ENCODE measurements at regions not wholly inside any gene's neighbourhood (a gene's known extent, or its start where the extent isn't known, plus 50 kb on each side); places are given as distances from the start of the nearest gene placed in this dataset.

- Mint-ChIP-seq H3K27me3 (peaks cover 2% of the 10 kb centered on the region), H3K36me3 (no peaks in the 10 kb centered on the region), H3K4me3 (no peak overlapping the region), H3K4me1 (no peaks in the 10 kb centered on the region), H3K27ac (no peak overlapping the region), H3K9me3 (no peaks in the 10 kb centered on the region)
Observed at GRCh38 chr6:147023581-147023980, 180.6 kb upstream of the STXBP5 start.

- Mint-ChIP-seq H3K36me3 (no peaks in the 10 kb centered on the region), H3K27ac (no peak overlapping the region), H3K4me3 (no peak overlapping the region), H3K4me1 (no peaks in the 10 kb centered on the region), H3K27me3 (peaks cover 2% of the 10 kb centered on the region), H3K9me3 (no peaks in the 10 kb centered on the region)
Observed at GRCh38 chr6:147029923-147030322, 174.3 kb upstream of the STXBP5 start.

- H3K27ac Mint-ChIP-seq = no peak overlapping the region
- no peaks in the 10 kb centered on the region for H3K9me3 Mint-ChIP-seq
- no peak overlapping the region for H3K4me3 Mint-ChIP-seq
- peaks cover 1% of the 10 kb centered on the region for H3K36me3 Mint-ChIP-seq
- H3K4me1 Mint-ChIP-seq = no peaks in the 10 kb centered on the region
- peaks cover 2% of the 10 kb centered on the region for H3K27me3 Mint-ChIP-seq
Observed at GRCh38 chr6:147033267-147033666, 170.9 kb upstream of the STXBP5 start.

DNA sequence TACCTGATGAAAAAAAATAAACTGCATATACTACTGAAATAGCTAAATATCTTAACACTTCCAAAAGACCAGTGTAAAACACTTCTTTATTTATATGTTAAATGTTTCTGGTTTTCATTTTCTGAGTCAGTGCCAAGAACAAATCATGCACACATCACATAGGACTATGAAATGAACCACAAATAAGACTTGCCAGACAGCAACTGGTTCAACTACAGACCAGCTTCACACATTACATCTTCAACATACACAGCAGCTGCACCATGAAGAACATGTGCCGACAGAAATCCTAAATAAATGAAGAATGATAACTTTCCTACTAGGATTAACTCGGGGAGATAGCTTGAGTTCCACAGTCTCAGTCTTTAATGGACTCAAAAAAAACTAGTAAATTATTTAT, 168.3 kb upstream of the STXBP5 start:
- Mint-ChIP-seq H3K4me3 (no peak overlapping the region), H3K9me3 (no peaks in the 10 kb centered on the region), H3K27me3 (peaks cover 2% of the 10 kb centered on the region), H3K27ac (no peak overlapping the region), H3K36me3 (peaks cover 2% of the 10 kb centered on the region), H3K4me1 (no peaks in the 10 kb centered on the region)

DNA sequence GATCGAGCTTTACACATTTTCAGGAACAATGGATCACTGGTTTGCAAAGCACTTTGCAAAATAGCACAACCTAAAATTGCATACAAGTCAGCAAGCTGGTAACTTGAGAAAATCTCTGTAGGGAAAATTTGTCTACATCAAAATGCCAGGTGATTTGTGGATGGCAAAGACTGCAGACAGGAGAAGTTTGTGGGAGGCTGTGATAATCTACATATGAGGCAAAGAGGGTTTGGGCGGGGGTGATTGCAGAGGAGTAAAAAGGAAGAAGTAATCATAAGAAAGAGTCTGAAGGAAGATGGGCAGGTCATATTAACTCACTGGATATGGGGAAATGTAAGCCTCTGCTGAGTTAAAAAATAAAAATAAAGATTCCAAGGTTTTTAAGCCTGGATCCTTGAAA, 166.3 kb upstream of the STXBP5 start:
- Mint-ChIP-seq H3K4me1 (no peaks in the 10 kb centered on the region), H3K36me3 (peaks cover 2% of the 10 kb centered on the region), H3K4me3 (no peak overlapping the region), H3K9me3 (peaks cover 0 to 2% (median 1%) of the 10 kb centered on the region in 3 donors), H3K27me3 (peaks cover under 1% of the 10 kb centered on the region), H3K27ac (peak overlapping the region in 1 of 3 donors; percentile 63)

GRCh38 chr6:147040121-147040910, 163.9 kb upstream of the STXBP5 start:
- Mint-ChIP-seq H3K36me3 (peaks cover 2% of the 10 kb centered on the region), H3K4me1 (no peaks in the 10 kb centered on the region), H3K27me3 (no peaks in the 10 kb centered on the region), H3K27ac (no peak overlapping the region), H3K9me3 (peaks cover 1 to 15% (median 8%) of the 10 kb centered on the region in 3 donors), H3K4me3 (no peak overlapping the region)

GRCh38 chr6:147042679-147043078, 161.5 kb upstream of the STXBP5 start:
- Mint-ChIP-seq H3K27ac (no peak overlapping the region), H3K4me3 (no peak overlapping the region), H3K27me3 (no peaks in the 10 kb centered on the region), H3K9me3 (peaks cover 3 to 17% (median 14%) of the 10 kb centered on the region in 3 donors), H3K36me3 (peaks cover 2% of the 10 kb centered on the region), H3K4me1 (no peaks in the 10 kb centered on the region)

DNA sequence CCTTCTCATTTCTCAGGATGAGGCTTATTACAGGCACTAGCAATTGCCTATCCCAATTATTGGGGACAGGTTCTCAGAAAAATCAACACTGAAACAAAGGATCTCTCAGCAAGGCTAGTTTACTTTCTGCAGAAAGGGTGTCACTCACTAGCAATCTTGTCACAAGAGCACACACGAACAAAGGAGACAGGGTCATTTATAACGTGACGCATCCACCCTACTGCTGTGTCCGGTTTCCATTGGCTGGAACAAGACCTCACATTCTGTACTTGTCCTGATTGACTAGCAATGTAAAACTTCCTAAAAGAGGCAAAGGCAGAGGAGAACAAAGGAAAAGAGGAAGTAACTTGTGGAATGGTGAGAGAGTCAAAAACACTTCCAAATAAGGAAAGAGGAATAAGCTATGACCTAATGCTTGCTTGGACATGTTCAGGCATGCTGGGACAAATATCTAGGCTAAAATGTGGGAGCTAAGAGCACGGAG, 160.2 kb upstream of the STXBP5 start:
- no peak overlapping the region for H3K4me3 Mint-ChIP-seq
- H3K36me3 Mint-ChIP-seq = no peaks in the 10 kb centered on the region
- H3K27me3 Mint-ChIP-seq = no peaks in the 10 kb centered on the region
- no peak overlapping the region for H3K27ac Mint-ChIP-seq
- H3K4me1 Mint-ChIP-seq = no peaks in the 10 kb centered on the region
- peaks cover 3 to 17% (median 14%) of the 10 kb centered on the region in 3 donors for H3K9me3 Mint-ChIP-seq

- Mint-ChIP-seq H3K36me3 (no peaks in the 10 kb centered on the region), H3K9me3 (peaks cover 3 to 18% (median 17%) of the 10 kb centered on the region in 3 donors), H3K27ac (no peak overlapping the region), H3K4me1 (no peaks in the 10 kb centered on the region), H3K27me3 (no peaks in the 10 kb centered on the region), H3K4me3 (no peak overlapping the region)
Observed at GRCh38 chr6:147046141-147046877, 157.9 kb upstream of the STXBP5 start.

GRCh38 chr6:147048930-147049329, 155.3 kb upstream of the STXBP5 start:
- Mint-ChIP-seq H3K36me3 (no peaks in the 10 kb centered on the region), H3K9me3 (peaks cover 2 to 15% (median 10%) of the 10 kb centered on the region in 3 donors), H3K4me3 (no peak overlapping the region), H3K27me3 (no peaks in the 10 kb centered on the region), H3K27ac (no peak overlapping the region), H3K4me1 (no peaks in the 10 kb centered on the region)

GRCh38 chr6:147053311-147053921, 150.8 kb upstream of the STXBP5 start:
- H3K4me3 Mint-ChIP-seq = no peak overlapping the region
- H3K27me3 Mint-ChIP-seq = no peaks in the 10 kb centered on the region
- H3K9me3 Mint-ChIP-seq = peaks cover 0 to 4% (median 0%) of the 10 kb centered on the region in 3 donors
- H3K4me1 Mint-ChIP-seq = no peaks in the 10 kb centered on the region
- no peak overlapping the region for H3K27ac Mint-ChIP-seq
- no peaks in the 10 kb centered on the region for H3K36me3 Mint-ChIP-seq

- H3K36me3 Mint-ChIP-seq = no peaks in the 10 kb centered on the region
- peaks cover 0 to 3% (median 0%) of the 10 kb centered on the region in 3 donors for H3K9me3 Mint-ChIP-seq
- H3K27me3 Mint-ChIP-seq = peaks cover under 1% of the 10 kb centered on the region
- H3K4me1 Mint-ChIP-seq = no peaks in the 10 kb centered on the region
- no peak overlapping the region for H3K4me3 Mint-ChIP-seq
- no peak overlapping the region for H3K27ac Mint-ChIP-seq
Observed at GRCh38 chr6:147054158-147054557, 150.1 kb upstream of the STXBP5 start.

GRCh38 chr6:147054871-147055270, 149.3 kb upstream of the STXBP5 start:
- no peak overlapping the region for H3K27ac Mint-ChIP-seq
- no peak overlapping the region for H3K4me3 Mint-ChIP-seq
- H3K4me1 Mint-ChIP-seq = no peaks in the 10 kb centered on the region
- H3K9me3 Mint-ChIP-seq = no peaks in the 10 kb centered on the region
- no peaks in the 10 kb centered on the region for H3K36me3 Mint-ChIP-seq
- H3K27me3 Mint-ChIP-seq = peaks cover 1% of the 10 kb centered on the region

DNA sequence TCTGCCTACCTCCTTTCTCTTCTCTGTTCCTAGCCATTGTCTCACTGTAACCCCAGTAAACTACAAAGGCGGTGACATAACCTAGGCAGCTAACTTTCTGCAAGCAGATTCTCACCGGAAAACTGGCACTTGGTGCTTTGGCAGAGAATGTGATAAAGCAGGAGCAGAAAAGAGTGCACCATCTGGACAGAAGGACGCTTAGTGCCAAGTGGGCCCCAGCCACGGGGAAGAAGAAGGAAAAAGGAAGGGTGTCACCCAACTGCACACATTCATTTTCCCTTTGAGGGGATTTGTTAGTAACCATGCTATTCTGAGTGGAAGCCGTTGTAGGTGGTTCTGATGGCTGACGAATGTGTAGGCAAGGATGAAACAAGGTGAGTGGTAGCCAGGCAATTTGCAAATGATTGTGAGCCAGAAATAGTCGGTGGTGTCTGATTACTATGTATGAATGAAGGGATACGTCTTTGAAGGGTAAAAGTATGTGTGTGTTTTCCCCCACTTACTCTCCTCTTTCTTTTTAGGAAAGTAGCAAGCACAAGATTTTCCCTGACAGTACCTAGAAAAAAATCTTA, 148.3 kb upstream of the STXBP5 start:
- Mint-ChIP-seq H3K4me1 (no peaks in the 10 kb centered on the region), H3K27ac (no peak overlapping the region)

GRCh38 chr6:147057188-147057587, 147.0 kb upstream of the STXBP5 start:
- Mint-ChIP-seq H3K27me3 (peaks cover 1% of the 10 kb centered on the region), H3K27ac (no peak overlapping the region), H3K36me3 (no peaks in the 10 kb centered on the region)

More for the DNA sequence above, 148.3 kb upstream of the STXBP5 start:
- Mint-ChIP-seq H3K9me3 (no peaks in the 10 kb centered on the region), H3K36me3 (no peaks in the 10 kb centered on the region), H3K27me3 (peaks cover 1% of the 10 kb centered on the region), H3K4me3 (no peak overlapping the region)

More at GRCh38 chr6:147057188-147057587, 147.0 kb upstream of the STXBP5 start:
- no peaks in the 10 kb centered on the region for H3K9me3 Mint-ChIP-seq
- H3K4me3 Mint-ChIP-seq = no peak overlapping the region
- H3K4me1 Mint-ChIP-seq = no peaks in the 10 kb centered on the region

All from IgD-negative memory B cell (primary cell).